DMS79 (cell line): ENCODE measurements at regions not wholly inside any gene's neighbourhood (a gene's known extent, or its start where the extent isn't known, plus 50 kb on each side); places are given as distances from the start of the nearest gene placed in this dataset.
A peak's percentile ranks its signal among the peaks of the same experiment; 100 is the strongest.

Experiments used
- DNase-seq: peaks from one replicate; lab custom pipeline; 2025; lab: John Stamatoyannopoulos, UW

GRCh38 chr7:156178214-156178613 is 366.0 kb upstream of the SHH start:
- DNase-seq: no peak

DNA sequence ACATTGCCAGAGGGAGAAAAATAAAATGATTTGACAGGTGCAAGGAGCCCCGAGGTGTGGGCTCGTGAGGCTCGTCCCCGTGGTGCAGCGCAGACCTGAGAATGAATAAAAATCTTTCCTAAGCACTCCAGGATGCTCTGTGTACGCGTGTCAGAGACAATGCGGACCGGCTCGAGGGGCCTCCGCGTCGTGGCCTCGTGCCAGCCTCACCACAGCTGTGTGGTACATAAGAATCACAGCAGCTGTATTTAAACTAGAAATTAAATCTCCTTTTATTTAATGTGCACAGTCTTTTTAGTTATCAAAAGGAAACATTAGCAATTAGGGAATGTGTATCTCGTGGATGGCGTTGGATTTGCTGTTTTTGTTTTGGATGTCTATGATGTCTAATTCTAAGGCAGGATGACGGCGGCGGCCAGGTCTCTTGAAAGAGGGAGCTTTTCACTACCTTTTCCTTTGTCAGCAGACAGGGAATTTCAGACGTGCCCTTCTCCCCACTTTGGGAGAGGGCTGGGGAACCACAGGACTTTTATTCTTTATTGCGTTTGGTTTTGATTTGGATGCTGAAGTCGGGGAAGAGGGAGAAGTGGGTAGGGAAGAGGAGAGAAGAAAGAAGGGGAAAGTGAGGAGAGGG is 365.3 kb upstream of the SHH start:
- peak; percentile 33 for DNase-seq

DNA sequence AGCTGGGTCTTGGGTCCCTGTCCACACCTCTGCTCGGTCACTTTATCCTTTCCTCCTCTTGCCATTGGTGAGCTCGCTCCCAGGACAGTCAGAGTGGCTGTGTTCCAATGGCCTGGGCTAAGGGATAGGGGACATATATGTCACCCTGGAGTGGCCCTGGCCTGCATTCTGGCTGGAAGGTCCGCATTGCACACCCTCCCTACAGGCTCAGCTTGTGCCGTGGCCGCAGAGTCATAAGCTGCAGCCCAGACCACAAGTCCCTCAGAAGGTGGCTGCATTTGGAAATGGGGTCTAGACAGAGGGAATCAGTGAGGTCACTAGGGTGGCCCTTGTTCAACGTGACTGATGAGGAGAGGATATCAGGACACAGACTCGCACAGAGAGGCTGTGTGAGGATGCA is 363.8 kb upstream of the SHH start:
- DNase-seq: no peak

- no peak for DNase-seq
Observed at GRCh38 chr7:156175003-156175402, 362.7 kb upstream of the SHH start.

- no peak for DNase-seq
Observed at GRCh38 chr7:156174428-156174827, 362.2 kb upstream of the SHH start.

GRCh38 chr7:156173748-156174353 is 361.6 kb upstream of the SHH start:
- DNase-seq: no peak

DNA sequence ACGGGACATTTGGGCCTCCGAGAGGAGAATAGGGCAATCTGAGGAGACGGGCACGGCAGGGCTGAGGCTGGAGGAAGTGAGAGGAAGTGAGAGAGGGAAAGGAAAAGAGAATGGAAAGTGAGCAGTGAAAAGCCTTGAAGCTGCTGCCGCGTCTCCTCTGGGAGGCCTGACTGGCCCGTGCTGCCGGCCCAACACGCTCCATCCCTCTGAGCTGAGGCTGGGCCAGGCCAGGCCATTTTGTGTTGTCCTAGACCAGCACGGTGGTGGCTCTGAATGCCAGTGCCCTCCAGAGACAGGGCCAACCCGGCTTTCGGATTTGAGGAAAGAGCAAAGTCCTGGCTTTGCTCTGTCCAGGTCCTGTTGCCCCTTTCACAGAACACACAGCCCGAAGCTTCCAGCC is 361.1 kb upstream of the SHH start:
- DNase-seq: no peak

GRCh38 chr7:156172638-156173037 is 360.4 kb upstream of the SHH start:
- no peak for DNase-seq

DNA sequence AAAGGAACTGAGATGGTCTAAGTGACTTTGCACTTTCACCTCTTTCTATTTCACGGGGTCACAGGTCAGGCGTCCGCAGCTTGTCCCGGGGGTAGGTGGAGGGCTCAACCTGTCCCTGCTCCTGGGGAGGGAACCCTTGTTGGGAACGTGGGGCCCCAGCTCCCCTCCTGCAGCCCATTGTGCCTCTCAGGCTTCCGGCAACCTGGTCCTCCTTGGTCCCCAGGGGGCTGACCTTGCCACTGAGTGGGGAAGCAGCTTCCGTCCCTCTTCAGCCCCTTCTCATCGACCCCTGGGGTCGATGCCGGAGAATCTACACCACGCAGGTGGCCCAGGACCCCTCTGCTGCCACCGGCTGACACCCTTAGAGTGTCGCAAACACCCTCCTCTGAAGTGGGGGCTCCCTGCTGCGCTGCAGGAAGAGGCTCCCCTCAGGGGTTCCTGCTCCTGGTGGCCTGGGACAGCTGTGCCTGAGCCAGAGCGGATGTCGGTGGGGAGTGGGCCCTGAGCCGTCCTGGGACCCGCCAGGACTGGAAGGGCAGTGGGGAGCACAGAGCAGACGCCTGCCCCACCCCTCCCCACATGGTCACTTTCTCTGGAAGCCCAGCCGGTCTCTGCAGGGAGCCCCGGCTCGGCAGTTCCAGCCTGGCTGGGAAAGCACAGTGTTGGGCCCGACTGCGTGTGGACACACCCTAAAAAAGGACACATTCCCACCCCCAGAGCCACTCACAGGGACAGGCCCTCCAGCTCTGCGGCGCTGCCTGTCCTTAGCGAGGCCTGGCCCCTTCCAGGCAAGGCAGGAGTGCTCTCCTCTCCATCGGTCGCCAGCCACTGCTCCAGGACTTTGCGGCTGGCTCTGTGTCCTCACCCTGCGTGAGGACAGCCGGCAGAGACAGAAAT is 357.5 kb upstream of the SHH start:
- DNase-seq: no peak

DNA sequence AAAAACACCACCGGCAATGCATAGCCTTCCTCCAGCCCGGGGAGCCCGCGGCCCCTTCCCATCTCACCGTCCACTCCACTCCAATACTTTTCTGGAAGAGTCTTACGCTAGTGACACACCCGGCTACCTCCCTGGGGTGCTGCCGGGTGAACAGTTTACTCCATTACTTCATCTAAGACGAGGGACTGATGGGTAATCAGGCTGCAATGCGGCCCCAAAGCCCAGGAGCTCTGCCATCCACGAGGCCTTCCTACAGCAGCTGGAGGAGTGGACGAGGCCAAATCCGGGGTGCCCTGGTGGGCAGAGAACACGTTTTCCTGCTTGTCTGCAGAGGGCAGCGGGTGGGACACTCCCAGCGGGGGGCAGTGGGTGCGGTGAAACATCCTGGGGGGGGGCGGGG is 356.2 kb upstream of the SHH start:
- DNase-seq: no peak

DNA sequence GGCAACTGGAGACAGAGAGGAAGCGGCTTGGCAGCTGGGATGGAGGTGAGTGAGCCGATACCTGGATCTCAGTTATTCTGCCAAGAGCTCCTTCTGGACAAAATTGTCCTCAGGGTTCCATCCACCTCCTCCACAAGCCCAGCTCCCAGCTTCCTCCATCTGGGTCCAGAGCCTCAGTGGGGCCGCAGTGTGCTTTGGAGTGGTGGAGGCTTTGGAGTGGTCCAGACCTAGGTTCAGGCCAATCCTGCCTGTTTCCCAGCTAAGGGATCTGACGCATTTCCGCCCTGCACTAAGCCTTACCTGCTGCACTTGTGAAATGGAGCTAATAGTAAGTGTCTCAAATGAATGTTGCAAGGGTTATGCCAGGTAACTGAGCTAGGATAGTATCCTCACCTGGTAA is 355.7 kb upstream of the SHH start:
- no peak for DNase-seq

DNA sequence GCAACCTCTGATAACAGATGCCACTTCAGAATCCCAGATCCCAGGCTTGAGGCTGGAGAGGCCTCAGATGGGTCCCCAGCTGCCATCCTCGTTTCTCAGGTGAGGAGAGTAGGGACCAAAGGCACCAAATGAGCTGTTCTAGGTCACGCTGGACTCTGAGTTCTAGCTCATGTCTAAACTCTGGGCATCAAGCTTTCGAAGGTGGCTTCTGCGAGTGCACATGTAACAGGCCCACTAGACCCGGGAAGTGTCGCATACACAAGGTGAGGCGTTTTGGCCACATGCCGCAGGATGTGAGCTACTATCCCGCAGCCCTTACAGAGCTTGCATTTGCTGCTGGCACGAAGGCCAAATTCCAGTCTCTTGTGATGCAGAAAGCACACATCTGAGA is 355.1 kb upstream of the SHH start:
- DNase-seq: no peak

DNA sequence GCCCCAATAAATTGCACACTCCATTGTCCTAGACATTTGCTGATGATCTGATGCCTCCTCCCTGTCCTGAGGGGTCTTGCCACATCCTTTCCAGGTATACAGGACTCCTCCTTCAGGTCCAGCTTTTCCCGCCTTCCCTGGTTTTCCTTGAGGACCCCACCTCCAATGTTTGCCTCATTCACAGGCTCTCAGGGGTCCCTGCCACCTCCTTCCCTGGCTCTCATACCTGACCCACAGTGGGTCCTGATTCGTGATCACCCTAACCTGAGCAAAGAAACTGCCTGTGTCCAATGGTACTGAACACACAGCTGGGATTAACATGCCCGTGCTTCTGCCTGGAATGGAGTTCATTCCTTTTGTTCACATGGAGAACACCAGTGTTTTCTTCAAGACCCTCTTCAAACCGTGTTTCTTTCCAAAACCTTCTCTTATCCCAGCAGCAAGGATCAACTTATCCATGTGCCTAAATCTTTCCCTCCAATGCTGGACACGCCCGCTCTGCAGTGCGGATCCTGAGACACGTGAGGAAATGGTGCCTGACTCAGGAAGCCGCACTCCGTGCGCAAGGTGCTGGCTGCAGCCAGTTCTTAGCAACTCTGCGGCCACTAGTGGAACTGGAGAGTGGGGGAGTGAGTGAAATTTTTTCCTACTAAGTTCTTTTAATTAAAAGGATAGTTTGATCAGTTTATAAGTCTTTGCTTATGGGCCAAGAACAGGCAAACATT is 354.6 kb upstream of the SHH start:
- DNase-seq: no peak

GRCh38 chr7:156163747-156164146 is 351.5 kb upstream of the SHH start:
- no peak for DNase-seq

DNA sequence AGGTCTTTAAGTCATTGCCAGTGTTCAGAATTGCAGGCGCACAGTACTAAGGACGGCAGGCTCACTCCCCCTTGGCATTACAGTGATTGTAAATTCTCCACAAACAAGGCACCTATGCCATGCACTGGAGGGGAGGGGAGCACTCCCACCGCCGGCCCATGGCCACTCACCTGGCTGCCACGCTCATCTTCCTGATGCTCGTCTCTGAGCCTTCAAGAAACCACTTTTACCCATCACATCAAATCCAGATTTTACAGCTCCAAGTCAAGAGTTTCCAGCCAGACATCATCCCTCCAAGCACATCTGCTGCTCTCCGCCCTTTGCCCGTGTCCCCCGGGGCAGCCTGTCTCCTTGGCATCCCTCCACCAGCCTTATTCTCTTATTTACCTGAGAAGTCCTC is 350.2 kb upstream of the SHH start:
- no peak for DNase-seq

- no peak for DNase-seq
Observed at GRCh38 chr7:156160811-156161210, 348.5 kb upstream of the SHH start.

GRCh38 chr7:156158693-156159092 is 346.4 kb upstream of the SHH start:
- DNase-seq: no peak

DNA sequence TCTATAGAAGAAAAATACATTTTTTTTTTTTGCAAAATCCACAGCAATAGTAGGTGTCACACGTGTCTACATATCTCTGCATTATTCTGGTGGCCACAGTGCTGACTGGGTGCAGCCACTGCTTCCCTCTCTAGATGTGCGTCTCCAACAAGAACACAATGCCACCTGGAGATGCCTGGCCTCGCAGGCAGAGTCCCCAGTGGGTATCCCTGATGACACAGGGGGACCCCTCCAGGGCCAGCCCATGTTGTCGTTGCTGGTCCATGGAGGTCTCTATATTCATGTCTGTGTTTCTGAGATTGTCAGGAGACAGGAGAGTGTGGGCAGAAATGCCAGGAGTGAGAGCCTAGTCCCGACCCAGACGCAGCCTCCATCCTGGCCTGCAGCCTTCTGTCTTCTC is 345.9 kb upstream of the SHH start:
- DNase-seq: no peak

DNA sequence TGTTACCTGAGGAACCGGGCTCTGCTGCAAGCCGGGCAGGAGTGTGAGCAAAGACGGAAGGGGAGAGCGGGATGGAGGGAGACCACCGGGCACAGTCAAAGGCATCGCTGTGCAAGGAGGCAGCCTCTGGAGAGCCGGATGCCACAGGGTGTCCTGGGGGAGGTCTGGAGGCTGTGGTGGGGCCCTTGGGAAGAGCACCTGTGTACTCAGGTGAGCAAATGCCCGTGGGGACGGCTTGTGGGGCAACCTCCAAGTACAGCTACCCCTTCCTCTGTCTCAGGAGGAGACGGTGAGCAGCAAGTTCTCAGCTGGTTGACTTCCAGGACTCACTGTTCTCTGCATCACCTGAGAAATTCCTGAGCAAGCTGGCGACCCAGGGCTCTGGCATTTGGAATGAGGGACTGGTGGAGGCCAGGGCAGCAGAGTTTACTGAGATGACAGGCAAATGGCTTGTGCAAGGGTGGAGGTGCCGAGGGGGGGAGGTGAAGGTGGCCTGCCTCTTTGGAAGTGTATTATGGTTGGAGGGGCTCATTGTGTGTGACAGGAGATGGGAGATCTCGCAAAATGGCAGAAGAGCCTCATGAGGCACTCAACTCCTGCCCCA is 345.2 kb upstream of the SHH start:
- DNase-seq: no peak

DNA sequence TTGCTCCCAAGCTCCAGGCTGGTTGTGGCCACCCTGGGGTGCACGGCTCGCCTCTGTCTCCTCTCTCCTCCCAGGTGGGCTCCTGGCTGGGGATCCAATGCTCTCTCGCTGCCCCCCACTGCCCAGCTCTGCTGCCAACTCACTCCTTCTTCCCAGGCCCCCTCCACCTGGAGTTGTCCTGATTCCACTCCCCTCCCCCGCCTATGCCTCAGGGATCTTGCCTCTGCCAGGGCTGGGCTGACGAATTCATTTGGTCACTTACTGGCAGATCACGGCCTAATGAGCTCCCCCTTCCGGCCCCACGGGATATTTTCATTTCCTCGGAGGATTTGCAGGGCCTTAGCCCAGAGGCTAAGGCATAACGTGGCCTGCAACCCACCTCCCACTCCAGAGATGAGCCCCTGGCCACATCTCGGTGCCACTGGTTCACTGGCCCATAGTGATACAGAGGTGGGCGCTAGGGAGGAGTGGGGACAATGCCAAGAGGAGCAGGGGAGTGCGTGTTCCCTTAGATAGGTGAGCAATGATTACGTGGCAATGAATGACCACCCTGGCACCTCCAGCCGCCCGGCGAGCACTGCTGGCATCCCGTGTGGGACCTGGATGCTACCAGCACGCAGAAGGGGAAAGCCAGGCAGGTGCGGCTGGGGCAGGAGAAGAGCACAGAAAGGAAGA is 344.6 kb upstream of the SHH start:
- no peak for DNase-seq

GRCh38 chr7:156155988-156156733 is 343.9 kb upstream of the SHH start:
- no peak for DNase-seq
